ENCODE measurements at regions not wholly inside any gene's neighbourhood (a gene's known extent, or its start where the extent isn't known, plus 50 kb on each side); places are given as distances from the start of the nearest gene placed in this dataset.
"Not testable (repeated sequence)": the region's sequence is repeated elsewhere in the genome, so short reads cannot be mapped to it uniquely, and the experiment has no call there.

DNA sequence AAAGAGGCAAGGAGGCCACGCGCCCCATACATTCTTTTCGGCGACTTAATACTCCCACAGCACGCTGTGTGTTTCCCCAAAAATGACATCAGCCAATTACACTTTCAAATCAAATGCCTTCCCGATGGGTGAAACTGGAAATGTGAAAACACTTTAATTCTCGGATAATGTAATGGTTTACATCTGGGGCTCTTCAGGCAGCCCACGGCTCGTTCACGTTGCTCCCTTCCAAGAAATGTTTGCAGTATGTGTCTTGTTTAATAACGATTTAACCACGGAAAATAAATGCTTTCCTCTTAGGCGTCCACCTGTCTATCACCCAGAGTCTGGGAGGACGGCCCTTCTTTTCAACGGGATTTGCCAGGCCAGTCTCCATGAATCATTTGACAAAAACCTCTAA, 272.5 kb downstream of the SHOX start:
- no peak for TF ChIP-seq ESRRA (IDR thresholded peaks at IDR 0.05; ENCODE audit: borderline replicate concordance, low read length)
- no peak for TF ChIP-seq HOXB13 (CRISPR knock-in tag; IDR thresholded peaks at IDR 0.05; ENCODE audit: low read depth)
- TF ChIP-seq RAD21 (conservative IDR thresholded peaks at IDR 0.05 in 1 of 2, IDR thresholded peaks at IDR 0.05 in 1 of 2): no peak
- no peak for TF ChIP-seq RFX5 (IDR thresholded peaks at IDR 0.05)
- no peak for TF ChIP-seq CEBPB (IDR thresholded peaks at IDR 0.05)
- TF ChIP-seq KDM1A (IDR thresholded peaks at IDR 0.05; ENCODE audit: low read depth): no peak
- TF ChIP-seq, protein P1, sequence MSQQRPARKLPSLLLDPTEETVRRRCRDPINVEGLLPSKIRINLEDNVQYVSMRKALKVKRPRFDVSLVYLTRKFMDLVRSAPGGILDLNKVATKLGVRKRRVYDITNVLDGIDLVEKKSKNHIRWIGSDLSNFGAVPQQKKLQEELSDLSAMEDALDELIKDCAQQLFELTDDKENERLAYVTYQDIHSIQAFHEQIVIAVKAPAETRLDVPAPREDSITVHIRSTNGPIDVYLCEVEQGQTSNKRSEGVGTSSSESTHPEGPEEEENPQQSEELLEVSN (IDR thresholded peaks at IDR 0.05; ENCODE audit: borderline replicate concordance, low read depth): no peak
- no peak for TF ChIP-seq ZFP36 (IDR thresholded peaks at IDR 0.05; ENCODE audit: borderline replicate concordance, partially characterized antibody)
- TF ChIP-seq, protein P2, sequence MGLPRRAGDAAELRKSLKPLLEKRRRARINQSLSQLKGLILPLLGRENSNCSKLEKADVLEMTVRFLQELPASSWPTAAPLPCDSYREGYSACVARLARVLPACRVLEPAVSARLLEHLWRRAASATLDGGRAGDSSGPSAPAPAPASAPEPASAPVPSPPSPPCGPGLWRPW (IDR thresholded peaks at IDR 0.05): no peak
- ATAC-seq: no peak
- FAIRE-seq: no peak
- H3K4me1 ChIP-seq: no peaks in the 10 kb centered on the region
- H3K27ac ChIP-seq: no peak overlapping the region
- no peak overlapping the region for H3K4me3 ChIP-seq
- no peak for DNase-seq (ENCODE audit: low read depth in 1 of 2, low spot score in 1 of 2)
- ChIA-PET POLR2A (no interaction called here), CTCF (no interaction called here)
- no peak overlapping the region for H3K4me2 ChIP-seq
- WGBS (ENCODE audit: missing lambda C conversion rate): 44% methylated on average over 15 of the region's 15 CpGs
- H3K9me3 ChIP-seq: peaks cover 6% of the 10 kb centered on the region; the same call in 2 of the 3 replicates

DNA sequence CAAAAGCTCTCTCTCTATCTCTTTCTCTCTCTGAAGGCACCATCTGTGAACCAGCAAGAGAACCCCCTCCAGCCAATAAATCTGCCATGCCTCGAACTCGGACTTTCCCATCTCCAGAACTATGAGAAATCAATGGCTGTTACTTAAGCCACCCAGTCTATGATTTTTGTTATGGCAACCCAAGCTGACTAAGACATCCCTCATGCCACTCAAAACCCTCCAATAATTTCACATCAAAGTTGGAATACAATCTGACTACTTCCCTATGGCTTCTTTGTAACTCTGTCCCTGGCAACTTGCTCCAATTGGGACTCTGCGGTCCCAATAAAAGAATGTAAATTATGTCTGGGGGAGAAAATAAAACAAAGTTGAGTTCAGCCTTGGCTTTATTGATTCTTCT, 265.7 kb downstream of the SHOX start:
- Histone ChIP-seq H3K9me3 (peaks cover 6% of the 10 kb centered on the region; the same call in 1 of the 3 replicates), H3K4me1 (no peaks in the 10 kb centered on the region), H3K4me3 (no peak overlapping the region), H3K4me2 (no peak overlapping the region), H3K27ac (no peak overlapping the region)
- FAIRE-seq (no peak), ATAC-seq (no peak), DNase-seq (ENCODE audit: low read depth in 1 of 2, low spot score in 1 of 2) (no peak)
- ChIA-PET POLR2A (no interaction called here), CTCF (no interaction called here)
- 37% methylated on average over 3 of the region's 3 CpGs for WGBS (ENCODE audit: missing lambda C conversion rate)
- TF ChIP-seq RAD21 (conservative IDR thresholded peaks at IDR 0.05 in 1 of 2, IDR thresholded peaks at IDR 0.05 in 1 of 2) (no peak), ESRRA (IDR thresholded peaks at IDR 0.05; ENCODE audit: borderline replicate concordance, low read length) (no peak), JUNB (IDR thresholded peaks at IDR 0.05) (no peak), TP53 (CRISPR knock-in tag; IDR thresholded peaks at IDR 0.05) (no peak), EP300 (IDR thresholded peaks at IDR 0.05) (no peak), RNF2 (IDR thresholded peaks at IDR 0.05; ENCODE audit: borderline replicate concordance, low read depth) (no peak)

DNA sequence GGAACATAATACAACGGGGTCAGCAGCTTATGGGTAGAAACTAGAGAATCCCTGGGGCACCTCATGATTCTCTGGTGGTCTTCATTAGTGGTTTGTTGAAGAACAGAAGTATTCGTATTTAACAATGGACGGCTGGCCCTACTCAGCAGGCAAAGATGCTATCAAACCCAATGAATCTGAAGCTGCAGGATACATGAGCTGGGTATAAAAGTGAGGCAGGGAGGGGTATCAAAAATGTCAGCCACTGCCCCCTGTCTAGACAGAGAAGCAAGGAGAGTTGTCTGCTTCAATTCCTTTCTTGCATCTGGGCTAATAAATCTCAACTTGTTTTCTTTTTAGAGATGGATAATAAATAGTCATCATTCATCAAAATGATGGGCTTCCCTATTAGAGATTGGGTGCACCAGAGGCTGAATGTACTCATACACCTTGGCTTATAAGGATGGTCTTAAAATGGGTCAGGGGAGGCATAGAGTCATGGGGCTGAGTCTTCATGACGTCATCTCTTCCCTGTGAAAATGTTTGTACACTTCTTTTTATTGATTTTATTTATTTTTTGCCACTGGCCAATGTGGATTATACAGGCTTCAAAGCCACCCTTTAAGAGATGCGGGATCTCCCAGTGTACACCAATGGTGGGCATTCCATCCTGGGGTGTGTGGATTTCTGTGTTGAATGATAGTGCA, 259.5 kb downstream of the SHOX start:
- Histone ChIP-seq H3K4me3 (no peak overlapping the region), H3K4me1 (no peaks in the 10 kb centered on the region), H3K9me3 (peaks cover 34% of the 10 kb centered on the region), H3K27ac (no peak overlapping the region), H3K4me2 (no peak overlapping the region)
- POLR2A ChIA-PET: no interaction called here
- DNase-seq (ENCODE audit: low read depth in 1 of 2, low spot score in 1 of 2) (no peak), ATAC-seq (no peak), FAIRE-seq (no peak)
- WGBS (ENCODE audit: missing lambda C conversion rate): 15% methylated on average over 5 of the region's 5 CpGs
- CTCF ChIA-PET: no interaction called here
- no peak for TF ChIP-seq CHD2 (IDR thresholded peaks at IDR 0.05; ENCODE audit: low read length, partially characterized antibody)
- no peak for TF ChIP-seq CBX2 (IDR thresholded peaks at IDR 0.05; ENCODE audit: borderline replicate concordance, low read depth)
- no peak for TF ChIP-seq TP53 (CRISPR knock-in tag; IDR thresholded peaks at IDR 0.05)
- TF ChIP-seq PHF8 (IDR thresholded peaks at IDR 0.05; ENCODE audit: borderline replicate concordance, low read depth): no peak
- TF ChIP-seq FOSL2 (IDR thresholded peaks at IDR 0.05): no peak
- TF ChIP-seq FOSL2 (CRISPR knock-in tag; IDR thresholded peaks at IDR 0.05): no peak
- no peak for TF ChIP-seq SMC3 (IDR thresholded peaks at IDR 0.05)
- no peak for TF ChIP-seq KDM5A (IDR thresholded peaks at IDR 0.05)
- no peak for TF ChIP-seq RARB (CRISPR knock-in tag; IDR thresholded peaks at IDR 0.05)
- TF ChIP-seq HOXB5 (CRISPR knock-in tag; IDR thresholded peaks at IDR 0.05): no peak
- TF ChIP-seq EP300 (IDR thresholded peaks at IDR 0.05): no peak
- TF ChIP-seq, protein P2 (IDR thresholded peaks at IDR 0.05): no peak
- TF ChIP-seq EHMT2 (IDR thresholded peaks at IDR 0.05; ENCODE audit: low read depth): no peak

DNA sequence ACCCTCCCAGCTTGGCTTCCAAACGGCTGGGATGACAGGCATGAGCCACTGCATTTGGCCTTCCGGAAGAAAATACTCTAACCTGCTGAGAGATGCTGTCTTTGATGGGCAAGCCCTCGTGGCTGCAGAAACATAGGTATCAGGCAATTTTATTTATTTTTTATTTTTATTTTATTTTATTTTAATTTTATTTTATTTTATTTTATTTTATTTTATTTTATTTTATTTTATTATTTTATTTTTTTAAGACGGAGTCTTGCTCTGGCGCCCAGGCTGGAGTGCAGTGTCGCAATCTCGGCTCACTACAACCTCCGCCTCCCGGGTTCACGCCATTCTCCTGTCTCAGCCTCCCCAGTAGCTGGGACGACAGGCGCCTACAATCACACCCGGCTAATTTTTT, 257.1 kb downstream of the SHOX start:
- H3K4me3 ChIP-seq; CTCF ChIA-PET; H3K27ac ChIP-seq; H3K4me1 ChIP-seq; POLR2A ChIA-PET; H3K4me2 ChIP-seq; ATAC-seq; DNase-seq (ENCODE audit: low read depth in 1 of 2, low spot score in 1 of 2); FAIRE-seq: not testable (repeated sequence)
- H3K9me3 ChIP-seq: peaks cover 34% of the 10 kb centered on the region
- WGBS (ENCODE audit: missing lambda C conversion rate): 59% methylated on average over 13 of the region's 13 CpGs
